Natural killer cell (primary cell): ENCODE measurements at regions not wholly inside any gene's neighbourhood (a gene's known extent, or its start where the extent isn't known, plus 50 kb on each side); places are given as distances from the start of the nearest gene placed in this dataset.

ENCODE experiments used
- ATAC-seq, 3 donors: fragments of 150-1000 bp in 2 of 3; fragments of 200-7000 bp in 1 of 3; cut with Tn5 transposase; 1 replicate in 1 of 3; 2 replicates in 2 of 3; pipeline ENCODE4 v1.10.0; 2021; ENCODE audit warnings: mild to moderate bottlenecking in 2 of 3, moderate library complexity in 2 of 3
- DNase-seq, 2 donors: peaks; one replicate each; pipeline versions ENCODE4 v3.0.0 to v3.0.0-alpha.2; 2013 to 2021; ENCODE audit warnings: mixed read lengths in 1 of 2
- H3K27ac ChIP-seq: one replicate; pipeline ENCODE4 v1.5.1; 2013; ENCODE audit warnings: mild to moderate bottlenecking, low read length
- H3K27me3 ChIP-seq: one replicate; pipeline ENCODE4 v1.6.1; 2013; ENCODE audit warnings: low read length; ENCODE audit not compliant: control insufficient read depth, insufficient read depth
- H3K36me3 ChIP-seq: one replicate; pipeline ENCODE4 v1.6.1; 2013; ENCODE audit warnings: low read length; ENCODE audit not compliant: control insufficient read depth, insufficient read depth
- H3K4me1 ChIP-seq: one replicate; pipeline ENCODE4 v1.6.1; 2013; ENCODE audit warnings: low read length; ENCODE audit not compliant: control insufficient read depth, insufficient read depth
- H3K4me3 ChIP-seq: one replicate; pipeline ENCODE4 v1.5.1; 2013; ENCODE audit warnings: low read length
- H3K9me3 ChIP-seq: one replicate; pipeline ENCODE4 v1.6.1; 2013; ENCODE audit warnings: low read length; ENCODE audit not compliant: control insufficient read depth, insufficient read depth
- H3K27ac Mint-ChIP-seq, 2 donors: one replicate each; pipeline ENCODE4 v1.8.0; 2022; ENCODE audit warnings: mild to moderate bottlenecking in 2 of 2, mixed read lengths in 2 of 2, moderate library complexity in 1 of 2
- H3K27me3 Mint-ChIP-seq, 2 donors: one replicate each; pipeline ENCODE4 v1.8.0; 2022; ENCODE audit warnings: low read depth in 2 of 2, mixed read lengths in 2 of 2
- H3K36me3 Mint-ChIP-seq: one replicate; pipeline ENCODE4 v1.8.0; 2022; ENCODE audit warnings: mixed read lengths
- H3K4me1 Mint-ChIP-seq, 2 donors: one replicate each; pipeline ENCODE4 v1.8.0; 2022; ENCODE audit warnings: mixed read lengths in 2 of 2
- H3K4me3 Mint-ChIP-seq: one replicate; pipeline ENCODE4 v1.8.0; 2022; ENCODE audit warnings: mild to moderate bottlenecking, moderate library complexity, mixed read lengths
- H3K9me3 Mint-ChIP-seq, 2 donors: one replicate each; pipeline ENCODE4 v1.8.0; 2022; ENCODE audit warnings: mixed read lengths in 2 of 2
- WGBS: methylation state at CpG from one replicate; pipeline ENCODE4 v1.1.7; 2013; ENCODE audit warnings: missing lambda C conversion rate; ENCODE audit not compliant: insufficient coverage; 5-methylcytosine and 5-hydroxymethylcytosine counted together
- intact Hi-C: fragments of 100-400 bp; cut with micrococcal nuclease; formaldehyde crosslinking; loops from one replicate; pipeline ENCODE4 v1.14.2; 2022
- TF ChIP-seq, protein P1 (sequence below): fragments of 200-600 bp; IDR thresholded peaks from one replicate; pipeline ENCODE4 v1.8.0; 2022; ENCODE audit warnings: antibody characterized with exemption

DNA sequence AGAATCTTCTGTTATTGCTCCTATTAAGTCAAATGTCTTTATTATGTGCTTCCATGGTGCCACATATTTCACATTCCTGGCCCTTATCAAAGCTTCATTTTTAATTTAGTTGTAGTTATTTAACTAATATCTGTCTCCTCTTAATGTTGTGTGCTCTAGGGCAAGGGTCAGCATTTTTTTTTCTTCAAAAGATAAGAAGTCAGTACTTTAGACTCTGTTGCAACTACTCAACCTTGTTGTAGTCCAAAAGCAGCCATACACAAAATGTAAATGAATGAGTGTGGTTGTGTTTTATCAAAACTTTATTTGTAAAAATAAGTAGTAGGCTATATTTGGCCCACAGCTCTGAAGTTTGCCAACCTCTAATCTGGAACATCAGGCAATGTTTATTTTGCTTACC, 394.7 kb upstream of the CBLB start:
- Mint-ChIP-seq H3K9me3 (no peaks in the 10 kb centered on the region), H3K27ac (no peak overlapping the region), H3K36me3 (no peaks in the 10 kb centered on the region), H3K4me3 (no peak overlapping the region), H3K4me1 (no peaks in the 10 kb centered on the region), H3K27me3 (no peaks in the 10 kb centered on the region)
- Histone ChIP-seq H3K27ac (no peak overlapping the region), H3K4me3 (no peak overlapping the region), H3K9me3 (no peaks in the 10 kb centered on the region), H3K4me1 (no peaks in the 10 kb centered on the region), H3K36me3 (no peaks in the 10 kb centered on the region), H3K27me3 (no peaks in the 10 kb centered on the region)
- ATAC-seq (no peak), DNase-seq (no peak)
- intact Hi-C loops: no loop called here
- TF ChIP-seq, protein P1, sequence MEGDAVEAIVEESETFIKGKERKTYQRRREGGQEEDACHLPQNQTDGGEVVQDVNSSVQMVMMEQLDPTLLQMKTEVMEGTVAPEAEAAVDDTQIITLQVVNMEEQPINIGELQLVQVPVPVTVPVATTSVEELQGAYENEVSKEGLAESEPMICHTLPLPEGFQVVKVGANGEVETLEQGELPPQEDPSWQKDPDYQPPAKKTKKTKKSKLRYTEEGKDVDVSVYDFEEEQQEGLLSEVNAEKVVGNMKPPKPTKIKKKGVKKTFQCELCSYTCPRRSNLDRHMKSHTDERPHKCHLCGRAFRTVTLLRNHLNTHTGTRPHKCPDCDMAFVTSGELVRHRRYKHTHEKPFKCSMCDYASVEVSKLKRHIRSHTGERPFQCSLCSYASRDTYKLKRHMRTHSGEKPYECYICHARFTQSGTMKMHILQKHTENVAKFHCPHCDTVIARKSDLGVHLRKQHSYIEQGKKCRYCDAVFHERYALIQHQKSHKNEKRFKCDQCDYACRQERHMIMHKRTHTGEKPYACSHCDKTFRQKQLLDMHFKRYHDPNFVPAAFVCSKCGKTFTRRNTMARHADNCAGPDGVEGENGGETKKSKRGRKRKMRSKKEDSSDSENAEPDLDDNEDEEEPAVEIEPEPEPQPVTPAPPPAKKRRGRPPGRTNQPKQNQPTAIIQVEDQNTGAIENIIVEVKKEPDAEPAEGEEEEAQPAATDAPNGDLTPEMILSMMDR: no peak

DNA sequence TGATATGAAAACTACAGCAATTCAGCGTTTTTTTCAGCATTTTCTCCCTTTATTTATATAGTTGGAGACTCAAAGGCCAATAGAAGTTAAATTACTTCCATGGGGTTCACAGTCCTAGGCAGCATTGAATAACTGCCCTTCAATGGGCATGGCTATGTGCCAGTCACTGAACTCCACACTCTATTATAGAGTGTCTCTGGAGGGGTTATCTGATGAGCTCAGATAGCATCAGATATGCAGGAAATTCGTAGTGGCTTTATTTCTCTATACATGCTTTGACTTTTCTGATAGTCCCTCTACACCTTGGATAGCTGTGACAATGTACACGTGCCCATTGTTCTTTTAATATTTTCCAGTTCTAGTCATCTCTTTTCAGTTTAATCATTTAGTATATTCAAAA, 396.9 kb upstream of the CBLB start:
- no peak for DNase-seq
- Mint-ChIP-seq H3K4me1 (no peaks in the 10 kb centered on the region), H3K27ac (no peak overlapping the region), H3K9me3 (no peaks in the 10 kb centered on the region), H3K36me3 (no peaks in the 10 kb centered on the region), H3K27me3 (no peaks in the 10 kb centered on the region), H3K4me3 (no peak overlapping the region)
- no peak for ATAC-seq
- Histone ChIP-seq H3K27ac (no peak overlapping the region), H3K27me3 (no peaks in the 10 kb centered on the region), H3K4me1 (no peaks in the 10 kb centered on the region), H3K9me3 (no peaks in the 10 kb centered on the region), H3K36me3 (no peaks in the 10 kb centered on the region), H3K4me3 (no peak overlapping the region)
- intact Hi-C loops: no loop called here
- 100% methylated on average over 1 of the region's 3 CpGs for WGBS
- TF ChIP-seq, protein P1: no peak

DNA sequence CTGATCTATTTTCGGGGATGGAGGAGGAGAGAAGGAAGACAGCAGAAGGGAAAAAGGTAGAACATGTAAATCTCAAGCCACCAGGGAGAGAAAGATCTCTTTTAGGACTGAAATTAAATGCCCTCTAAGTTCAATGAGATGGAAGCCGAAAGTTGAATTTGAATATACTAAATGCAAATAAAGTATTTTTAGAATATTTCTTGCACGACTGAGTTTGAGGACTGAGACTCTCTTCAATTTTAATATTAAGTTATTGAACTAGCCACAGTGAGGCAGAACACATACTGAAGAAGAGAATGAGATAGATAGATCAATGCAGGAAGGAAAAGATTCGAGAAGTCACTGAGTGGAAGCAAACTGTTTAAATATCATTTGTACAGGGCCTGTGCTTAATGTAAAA, 399.9 kb upstream of the CBLB start:
- DNase-seq (no peak), ATAC-seq (no peak)
- intact Hi-C loops: no loop called here
- Histone ChIP-seq H3K27ac (no peak overlapping the region), H3K9me3 (no peaks in the 10 kb centered on the region), H3K27me3 (no peaks in the 10 kb centered on the region), H3K4me3 (no peak overlapping the region), H3K4me1 (no peaks in the 10 kb centered on the region), H3K36me3 (no peaks in the 10 kb centered on the region)
- no peaks in the 10 kb centered on the region for H3K9me3 Mint-ChIP-seq
- TF ChIP-seq, protein P1: no peak
- no peak overlapping the region for H3K27ac Mint-ChIP-seq
- H3K4me3 Mint-ChIP-seq: no peak overlapping the region
- WGBS: 83% methylated on average over 3 of the region's 4 CpGs
- H3K27me3 Mint-ChIP-seq: no peaks in the 10 kb centered on the region
- H3K36me3 Mint-ChIP-seq: no peaks in the 10 kb centered on the region
- no peaks in the 10 kb centered on the region for H3K4me1 Mint-ChIP-seq

DNA sequence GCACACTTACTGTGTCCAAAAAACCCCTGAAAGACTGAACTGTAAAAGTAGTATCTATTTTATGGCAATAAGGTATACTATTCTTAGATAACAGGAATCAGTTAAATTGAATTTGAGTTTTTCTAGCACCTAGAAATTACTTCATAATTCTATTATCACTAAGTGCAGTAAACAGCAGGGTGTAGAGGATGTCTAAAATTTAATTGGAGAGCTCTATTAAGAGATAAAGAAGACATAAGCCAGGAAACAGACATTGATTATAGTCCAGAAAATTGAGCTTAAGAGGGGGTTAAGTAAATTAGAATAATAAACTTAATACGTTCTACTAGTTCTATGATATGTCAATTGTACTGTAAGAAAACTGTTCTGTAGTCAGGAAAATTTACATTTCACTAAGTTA, 403.5 kb upstream of the CBLB start:
- WGBS: no CpG with 5 or more reads among the region's 1 CpG
- Histone ChIP-seq H3K4me3 (no peak overlapping the region), H3K27me3 (no peaks in the 10 kb centered on the region), H3K4me1 (no peaks in the 10 kb centered on the region), H3K36me3 (no peaks in the 10 kb centered on the region), H3K9me3 (no peaks in the 10 kb centered on the region), H3K27ac (no peak overlapping the region)
- Mint-ChIP-seq H3K9me3 (no peaks in the 10 kb centered on the region), H3K27ac (no peak overlapping the region), H3K27me3 (no peaks in the 10 kb centered on the region), H3K36me3 (no peaks in the 10 kb centered on the region), H3K4me1 (peaks cover 3 to 6% of the 10 kb centered on the region in 2 donors), H3K4me3 (no peak overlapping the region)
- TF ChIP-seq, protein P1: no peak
- no peak for DNase-seq
- intact Hi-C loops: no loop called here
- no peak for ATAC-seq
